B cell (primary cell): ENCODE measurements at regions not wholly inside any gene's neighbourhood (a gene's known extent, or its start where the extent isn't known, plus 50 kb on each side); places are given as distances from the start of the nearest gene placed in this dataset.

Experiments
- EZH2 ChIP-seq: IDR thresholded peaks from 2 replicates; pipeline ENCODE4 v1.6.1; 2012; ENCODE audit warnings: borderline replicate concordance, low read depth, mild to moderate bottlenecking, moderate library complexity, low read length; ENCODE audit not compliant: insufficient read depth, poor library complexity, severe bottlenecking
- TF ChIP-seq, protein P1 (sequence below): fragments of 200-600 bp; IDR thresholded peaks from one replicate; pipeline ENCODE4 v1.8.0; 2022; ENCODE audit warnings: antibody characterized with exemption, mild to moderate bottlenecking

DNA sequence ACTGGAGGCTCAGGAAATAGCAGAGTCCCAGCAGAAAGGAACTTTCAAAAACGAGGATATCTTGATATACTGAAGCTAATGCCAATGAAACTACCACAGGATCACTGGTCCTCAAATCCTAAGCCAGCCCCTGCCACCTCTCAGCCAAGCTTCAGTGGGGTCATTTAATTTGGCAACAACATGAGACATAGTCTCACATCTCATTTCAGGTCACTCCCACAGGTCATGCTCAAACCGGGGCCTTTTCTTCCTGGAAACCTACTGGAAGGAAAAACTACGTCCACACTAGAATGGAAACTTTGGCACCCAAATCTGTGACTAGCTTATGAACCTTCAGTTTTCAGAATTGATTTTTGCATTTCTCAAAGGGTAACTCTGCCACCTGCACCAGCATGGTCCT lies 61.9 kb upstream of the CYP2D6 start:
- TF ChIP-seq, protein P1, sequence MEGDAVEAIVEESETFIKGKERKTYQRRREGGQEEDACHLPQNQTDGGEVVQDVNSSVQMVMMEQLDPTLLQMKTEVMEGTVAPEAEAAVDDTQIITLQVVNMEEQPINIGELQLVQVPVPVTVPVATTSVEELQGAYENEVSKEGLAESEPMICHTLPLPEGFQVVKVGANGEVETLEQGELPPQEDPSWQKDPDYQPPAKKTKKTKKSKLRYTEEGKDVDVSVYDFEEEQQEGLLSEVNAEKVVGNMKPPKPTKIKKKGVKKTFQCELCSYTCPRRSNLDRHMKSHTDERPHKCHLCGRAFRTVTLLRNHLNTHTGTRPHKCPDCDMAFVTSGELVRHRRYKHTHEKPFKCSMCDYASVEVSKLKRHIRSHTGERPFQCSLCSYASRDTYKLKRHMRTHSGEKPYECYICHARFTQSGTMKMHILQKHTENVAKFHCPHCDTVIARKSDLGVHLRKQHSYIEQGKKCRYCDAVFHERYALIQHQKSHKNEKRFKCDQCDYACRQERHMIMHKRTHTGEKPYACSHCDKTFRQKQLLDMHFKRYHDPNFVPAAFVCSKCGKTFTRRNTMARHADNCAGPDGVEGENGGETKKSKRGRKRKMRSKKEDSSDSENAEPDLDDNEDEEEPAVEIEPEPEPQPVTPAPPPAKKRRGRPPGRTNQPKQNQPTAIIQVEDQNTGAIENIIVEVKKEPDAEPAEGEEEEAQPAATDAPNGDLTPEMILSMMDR: no peak
- TF ChIP-seq EZH2: no peak
